IgD-negative memory B cell (primary cell): ENCODE measurements at regions not wholly inside any gene's neighbourhood (a gene's known extent, or its start where the extent isn't known, plus 50 kb on each side); places are given as distances from the start of the nearest gene placed in this dataset.

Source experiments
- H3K27ac Mint-ChIP-seq, 3 donors: one replicate each; pipeline ENCODE4 v1.8.0; 2020 to 2022; ENCODE audit warnings: mild to moderate bottlenecking in 3 of 3, mixed read lengths in 3 of 3, moderate library complexity in 1 of 3
- H3K27me3 Mint-ChIP-seq: one replicate; pipeline ENCODE4 v1.8.0; 2021; ENCODE audit warnings: mixed read lengths
- H3K36me3 Mint-ChIP-seq: one replicate; pipeline ENCODE4 v1.8.0; 2020; ENCODE audit warnings: mild to moderate bottlenecking, mixed read lengths
- H3K4me1 Mint-ChIP-seq, 3 donors: one replicate each; pipeline ENCODE4 v1.8.0; 2020 to 2022; ENCODE audit warnings: mixed read lengths in 3 of 3, mild to moderate bottlenecking in 1 of 3
- H3K4me3 Mint-ChIP-seq, 4 donors: one replicate each; pipeline ENCODE4 v1.8.0; 2020 to 2022; ENCODE audit warnings: mild to moderate bottlenecking in 4 of 4, mixed read lengths in 4 of 4, moderate library complexity in 3 of 4
- H3K9me3 Mint-ChIP-seq, 3 donors: one replicate each; pipeline ENCODE4 v1.8.0; 2020 to 2021; ENCODE audit warnings: mixed read lengths in 3 of 3, mild to moderate bottlenecking in 1 of 3

DNA sequence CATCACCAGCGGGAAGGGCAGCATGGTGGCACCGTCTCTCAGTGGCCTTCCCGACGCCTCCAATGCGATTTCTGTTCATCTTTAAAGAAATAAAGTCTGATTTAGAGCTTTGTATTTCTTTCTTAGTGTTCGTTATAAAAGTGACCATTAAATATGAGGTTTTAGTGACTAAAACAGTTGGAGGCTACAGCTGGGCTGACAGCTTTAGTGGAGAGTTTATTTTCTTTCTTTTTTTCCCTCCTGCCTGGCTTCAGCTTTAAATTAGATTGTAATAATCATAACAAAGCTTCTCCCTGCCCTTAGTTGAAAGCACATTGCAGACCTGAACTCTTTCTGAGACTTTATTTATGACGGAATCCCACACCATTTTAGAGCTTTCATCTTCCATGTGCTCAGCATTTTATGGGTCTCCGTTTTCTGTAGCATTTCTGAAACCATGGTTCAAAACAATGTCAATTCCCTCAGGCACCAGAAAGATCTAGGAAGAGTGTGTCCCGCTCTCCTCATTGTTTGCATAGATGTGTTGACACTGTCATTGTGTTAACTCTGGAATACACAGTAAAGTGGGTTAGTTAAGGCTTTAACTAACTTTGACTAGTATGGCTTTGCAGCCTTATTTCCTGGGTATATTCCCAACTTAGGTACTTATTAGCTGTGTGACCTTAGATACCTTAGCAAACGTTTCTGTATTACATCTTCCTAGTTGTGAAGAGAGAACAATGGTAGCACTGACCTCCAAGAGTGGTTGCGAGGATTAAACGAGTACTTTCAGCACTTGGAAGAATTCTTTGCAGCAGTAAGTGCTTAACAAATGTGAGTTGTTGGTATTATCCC is 97.4 kb upstream of the PGRMC2 start:
- Mint-ChIP-seq H3K27me3 (peaks cover 3% of the 10 kb centered on the region), H3K36me3 (no peaks in the 10 kb centered on the region), H3K9me3 (no peaks in the 10 kb centered on the region), H3K4me3 (no peak overlapping the region), H3K4me1 (peaks cover 0 to 3% (median 2%) of the 10 kb centered on the region in 3 donors), H3K27ac (no peak overlapping the region)

DNA sequence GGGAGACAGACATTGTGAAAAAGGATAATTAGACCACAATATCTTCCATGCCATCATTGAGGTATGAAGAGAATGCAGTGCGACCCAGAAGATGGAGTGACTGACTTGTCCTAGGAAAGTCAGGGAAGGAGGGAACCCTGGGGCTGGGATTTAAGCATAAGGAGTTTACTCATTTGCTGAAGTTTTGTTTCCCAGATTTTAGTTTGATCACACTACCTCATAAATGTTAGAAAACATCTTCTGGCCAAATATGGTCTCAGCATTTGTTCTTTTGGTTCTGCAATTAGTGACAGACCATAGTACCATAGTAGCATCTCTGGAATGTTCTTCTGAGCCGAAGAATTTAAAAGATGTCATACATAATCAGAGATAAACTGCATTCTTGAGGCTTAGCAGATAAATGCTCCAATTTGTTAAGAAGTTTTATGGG is 96.5 kb upstream of the PGRMC2 start:
- H3K4me1 Mint-ChIP-seq, result peaks cover 0 to 3% (median 2%) of the 10 kb centered on the region in 3 donors
- H3K4me3 Mint-ChIP-seq, result no peak overlapping the region
- H3K27me3 Mint-ChIP-seq, result no peaks in the 10 kb centered on the region
- H3K27ac Mint-ChIP-seq, result no peak overlapping the region
- H3K36me3 Mint-ChIP-seq, result no peaks in the 10 kb centered on the region
- H3K9me3 Mint-ChIP-seq, result no peaks in the 10 kb centered on the region

DNA sequence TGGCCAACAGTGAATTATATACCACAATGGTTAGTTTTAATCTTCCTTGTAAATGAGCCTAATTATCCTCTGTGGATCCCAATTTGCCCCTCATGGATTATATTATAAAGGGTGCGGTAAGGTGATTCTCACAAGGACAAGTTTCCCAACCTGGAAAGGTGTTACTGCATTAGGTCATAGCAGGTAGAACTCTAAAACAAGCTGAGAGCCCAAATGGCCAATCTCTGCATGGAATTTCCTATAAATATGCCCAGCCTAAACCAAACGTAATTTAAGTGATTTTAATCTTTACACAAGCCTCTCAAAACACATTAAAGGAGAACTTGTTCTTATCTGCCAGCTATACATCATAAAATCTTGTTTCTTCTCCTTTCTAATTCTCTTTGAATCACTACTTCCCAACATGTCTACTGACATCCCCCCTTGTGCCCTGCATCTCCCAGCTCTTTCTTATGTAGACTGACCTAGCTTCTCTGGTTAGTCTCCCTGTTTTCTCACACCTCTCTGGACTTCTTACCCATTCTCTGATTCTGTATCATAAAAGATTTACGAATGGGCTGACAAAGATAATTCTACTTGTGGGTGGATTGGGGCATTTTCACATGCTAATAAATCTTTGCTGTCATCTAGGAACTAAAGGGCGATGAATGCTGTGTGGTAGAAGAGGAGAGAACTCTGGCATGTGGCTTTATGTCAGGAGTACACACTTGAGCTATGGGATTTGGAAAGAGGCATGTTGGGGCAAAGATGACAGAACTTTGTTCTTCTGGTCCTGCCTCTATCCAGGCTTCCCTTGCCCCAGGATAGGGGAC is 94.3 kb upstream of the PGRMC2 start:
- Mint-ChIP-seq H3K9me3 (peaks cover 0 to 5% (median 4%) of the 10 kb centered on the region in 3 donors), H3K4me3 (no peak overlapping the region), H3K36me3 (no peaks in the 10 kb centered on the region), H3K27me3 (no peaks in the 10 kb centered on the region), H3K27ac (peak overlapping the region in 1 of 3 donors; percentile 33), H3K4me1 (peaks cover 0 to 3% (median 2%) of the 10 kb centered on the region in 3 donors)

DNA sequence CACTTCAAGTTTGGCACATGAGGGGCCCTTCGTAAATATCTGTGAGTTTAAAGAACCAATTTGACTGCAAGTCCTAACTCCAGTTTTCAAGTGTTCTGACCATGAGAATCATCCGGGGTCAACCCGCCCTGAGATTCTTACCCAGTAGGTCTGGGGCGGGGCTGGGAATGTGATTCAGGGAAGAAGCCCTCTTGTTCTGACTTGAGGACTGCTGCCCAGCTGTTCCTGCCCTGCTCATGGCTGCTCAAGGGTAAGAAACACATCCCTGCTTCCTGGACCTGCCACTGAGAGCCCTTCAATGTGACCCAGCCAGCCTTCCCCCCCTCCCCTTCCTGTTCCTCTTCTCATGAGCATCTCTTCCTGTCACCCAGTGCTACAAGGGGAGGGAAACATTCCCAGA is 92.7 kb upstream of the PGRMC2 start:
- Mint-ChIP-seq H3K27ac (no peak overlapping the region), H3K36me3 (peaks cover 6% of the 10 kb centered on the region), H3K4me1 (peaks cover 0 to 3% (median 2%) of the 10 kb centered on the region in 3 donors), H3K4me3 (no peak overlapping the region), H3K9me3 (peaks cover 1 to 14% (median 12%) of the 10 kb centered on the region in 3 donors), H3K27me3 (no peaks in the 10 kb centered on the region)

DNA sequence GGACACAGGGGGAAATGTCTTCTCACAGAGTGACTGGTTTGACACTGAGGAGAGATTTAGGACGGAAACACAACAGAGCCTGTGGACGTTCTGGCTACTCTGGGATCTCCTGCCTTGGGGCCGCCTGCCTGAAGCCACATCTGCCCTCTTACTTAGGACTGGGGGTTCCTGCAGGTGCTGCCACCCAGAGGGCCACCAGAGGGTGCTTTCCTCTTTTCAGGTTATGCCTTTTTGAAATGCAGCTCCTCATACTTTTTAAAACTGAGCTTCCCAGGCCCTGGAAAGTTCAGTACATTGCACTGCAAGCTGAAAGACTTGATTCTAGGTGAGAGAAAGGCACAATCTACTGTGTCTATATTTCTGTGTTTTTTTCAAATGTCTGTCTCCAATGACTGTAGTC is 92.2 kb upstream of the PGRMC2 start:
- peaks cover 0 to 3% (median 2%) of the 10 kb centered on the region in 3 donors for H3K4me1 Mint-ChIP-seq
- peaks cover 1 to 14% (median 14%) of the 10 kb centered on the region in 3 donors for H3K9me3 Mint-ChIP-seq
- peaks cover 6% of the 10 kb centered on the region for H3K36me3 Mint-ChIP-seq
- H3K27ac Mint-ChIP-seq, result no peak overlapping the region
- H3K4me3 Mint-ChIP-seq, result no peak overlapping the region
- H3K27me3 Mint-ChIP-seq, result no peaks in the 10 kb centered on the region

DNA sequence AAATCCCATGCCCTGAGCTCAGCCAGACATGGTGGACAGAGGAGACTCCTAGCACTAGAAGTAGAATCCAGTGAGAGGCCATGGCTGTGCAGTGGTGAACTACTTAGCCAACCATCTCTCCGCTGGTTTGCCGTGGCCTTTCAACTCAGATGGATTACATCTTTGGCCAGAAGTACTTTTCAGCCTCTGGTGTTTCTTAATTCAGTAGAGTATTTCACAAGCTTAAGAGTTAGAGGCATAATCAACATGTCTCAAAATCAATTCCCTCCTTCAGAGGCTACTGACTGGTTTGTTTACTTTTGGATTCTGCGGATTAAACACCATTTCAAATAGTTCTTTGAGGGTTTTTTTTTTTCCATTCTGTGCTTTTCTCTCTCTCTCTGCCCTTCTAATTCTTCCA is 91.1 kb upstream of the PGRMC2 start:
- Mint-ChIP-seq H3K27ac (no peak overlapping the region), H3K4me1 (peaks cover 0 to 3% (median 2%) of the 10 kb centered on the region in 3 donors), H3K4me3 (no peak overlapping the region), H3K9me3 (peaks cover 1 to 14% (median 14%) of the 10 kb centered on the region in 3 donors), H3K27me3 (no peaks in the 10 kb centered on the region), H3K36me3 (peaks cover 6% of the 10 kb centered on the region)

DNA sequence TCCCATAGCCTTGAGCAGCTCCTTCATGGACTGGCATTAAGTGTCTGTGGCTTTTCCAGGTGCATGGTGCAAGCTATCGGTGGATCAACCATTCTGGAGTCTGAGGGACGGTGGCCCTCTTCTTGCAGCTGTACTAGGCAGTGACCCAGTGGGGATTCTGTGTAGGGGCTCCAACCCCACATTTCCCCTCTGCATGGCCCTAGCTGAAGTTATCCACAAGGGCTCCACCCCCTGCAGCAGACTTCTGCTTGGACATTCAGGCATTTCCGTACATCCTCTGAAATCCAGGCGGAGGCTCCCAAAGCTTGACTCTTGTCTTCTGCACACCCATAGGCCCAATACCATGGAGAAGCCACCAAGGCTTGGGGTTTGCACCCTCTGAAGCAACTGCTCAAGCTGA is 89.3 kb upstream of the PGRMC2 start:
- H3K27ac Mint-ChIP-seq, result no peak overlapping the region
- H3K4me1 Mint-ChIP-seq, result peaks cover 0 to 3% (median 2%) of the 10 kb centered on the region in 3 donors
- H3K9me3 Mint-ChIP-seq, result peaks cover 1 to 14% (median 14%) of the 10 kb centered on the region in 3 donors
- H3K27me3 Mint-ChIP-seq, result no peaks in the 10 kb centered on the region
- H3K36me3 Mint-ChIP-seq, result peaks cover 6% of the 10 kb centered on the region
- no peak overlapping the region for H3K4me3 Mint-ChIP-seq

DNA sequence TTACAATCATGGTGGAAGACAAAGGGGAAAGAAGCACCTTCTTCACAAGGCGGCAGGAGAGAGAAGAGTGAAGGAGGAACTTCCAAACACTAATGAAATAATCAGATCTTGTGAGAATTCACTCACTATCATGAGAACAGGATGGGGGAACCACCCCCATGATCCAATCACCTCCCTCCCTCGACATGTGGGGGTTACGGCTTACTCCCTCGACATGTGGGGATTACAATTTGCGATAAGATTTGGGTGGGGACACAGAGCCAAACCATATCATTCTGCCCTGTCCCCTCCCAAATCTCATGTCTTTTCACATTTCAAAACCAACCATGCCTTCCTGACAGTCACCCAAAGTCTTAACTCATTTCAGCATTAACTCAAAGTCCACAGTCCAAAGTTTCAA is 88.7 kb upstream of the PGRMC2 start:
- Mint-ChIP-seq H3K4me3 (no peak overlapping the region), H3K27ac (no peak overlapping the region), H3K9me3 (peaks cover 1 to 14% (median 14%) of the 10 kb centered on the region in 3 donors), H3K27me3 (no peaks in the 10 kb centered on the region), H3K4me1 (peaks cover 0 to 3% (median 2%) of the 10 kb centered on the region in 3 donors), H3K36me3 (peaks cover 6% of the 10 kb centered on the region)

DNA sequence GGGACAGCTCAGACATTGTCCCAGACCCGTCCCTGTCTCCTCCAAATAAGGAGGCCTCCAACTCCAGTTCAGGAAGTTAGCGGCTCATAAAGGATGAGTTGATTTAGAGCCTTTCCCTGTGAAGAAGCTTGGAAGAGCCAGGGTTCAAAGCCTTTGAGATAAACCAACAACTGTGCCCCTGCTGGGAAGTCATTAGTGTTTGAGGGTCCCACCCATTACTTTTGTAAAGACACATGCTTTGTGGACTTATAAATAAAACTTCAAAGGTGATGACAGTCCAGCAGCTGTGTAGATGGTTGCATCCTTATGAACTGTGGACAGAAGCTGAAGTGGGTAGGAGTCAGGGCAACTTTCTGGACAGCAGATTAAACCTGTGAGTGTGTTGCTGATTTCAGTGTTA is 86.0 kb upstream of the PGRMC2 start:
- Mint-ChIP-seq H3K4me1 (no peaks in the 10 kb centered on the region), H3K27me3 (no peaks in the 10 kb centered on the region), H3K36me3 (peaks cover 6% of the 10 kb centered on the region), H3K27ac (no peak overlapping the region), H3K4me3 (no peak overlapping the region), H3K9me3 (peaks cover 3 to 14% (median 12%) of the 10 kb centered on the region in 3 donors)

DNA sequence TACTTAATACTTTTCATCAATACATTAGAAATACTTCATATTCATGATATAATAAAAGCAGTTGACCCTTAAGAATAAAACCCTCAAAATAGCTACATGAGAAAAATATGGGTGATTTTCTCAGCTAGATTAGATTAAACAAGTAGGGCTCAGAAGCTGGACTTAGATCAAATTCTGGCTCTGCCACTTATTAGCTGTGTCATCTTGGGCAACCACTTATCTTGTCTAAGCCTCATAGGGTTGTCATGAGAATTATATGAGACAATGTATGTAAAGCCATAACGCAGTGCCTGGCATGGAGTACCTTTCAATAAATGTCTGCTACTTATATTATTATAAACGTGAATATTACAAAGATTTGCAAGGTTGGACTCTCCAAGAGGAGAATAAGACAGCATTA is 84.3 kb upstream of the PGRMC2 start:
- H3K27me3 Mint-ChIP-seq, result no peaks in the 10 kb centered on the region
- peaks cover 3 to 9% (median 9%) of the 10 kb centered on the region in 3 donors for H3K9me3 Mint-ChIP-seq
- no peak overlapping the region for H3K4me3 Mint-ChIP-seq
- no peaks in the 10 kb centered on the region for H3K4me1 Mint-ChIP-seq
- peaks cover 8% of the 10 kb centered on the region for H3K36me3 Mint-ChIP-seq
- H3K27ac Mint-ChIP-seq, result no peak overlapping the region

DNA sequence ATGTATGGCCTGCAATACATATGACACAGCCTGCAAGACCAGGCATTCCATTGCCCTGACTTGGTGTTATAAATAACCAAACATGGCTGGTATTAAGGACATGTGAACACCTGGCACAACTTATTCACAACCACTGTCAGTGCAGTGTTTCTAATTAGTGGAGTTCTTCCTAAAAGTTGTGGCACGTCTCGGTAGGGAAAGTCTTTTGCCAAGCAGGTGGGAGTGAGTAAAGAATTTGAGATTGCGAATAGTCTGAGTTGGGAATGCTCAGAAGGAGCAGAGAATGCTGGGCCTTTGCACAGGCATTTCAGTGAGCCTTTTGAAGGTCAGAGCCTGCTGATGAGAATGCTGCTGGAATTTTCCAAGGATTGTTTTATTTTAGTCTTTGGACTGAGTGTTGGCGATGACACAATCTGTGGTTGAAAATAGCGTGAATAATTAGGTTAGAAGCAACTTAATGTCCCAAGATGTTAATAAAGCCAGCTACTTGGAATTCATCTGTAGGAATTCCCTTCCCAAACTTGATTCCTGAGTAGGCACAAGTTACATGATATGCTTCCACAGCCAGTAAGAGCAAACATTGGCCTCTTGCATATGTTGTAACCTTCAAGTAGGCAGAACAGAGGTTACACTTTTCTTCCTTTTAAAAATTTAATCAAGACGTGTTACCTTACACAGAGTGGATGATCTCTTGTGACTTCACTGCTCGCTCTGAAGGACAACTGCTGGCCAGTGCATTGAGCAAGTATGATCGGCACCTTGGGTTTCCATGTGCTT is 83.6 kb upstream of the PGRMC2 start:
- Mint-ChIP-seq H3K36me3 (peaks cover 7% of the 10 kb centered on the region), H3K9me3 (peaks cover 3 to 4% (median 4%) of the 10 kb centered on the region in 3 donors), H3K4me1 (no peaks in the 10 kb centered on the region), H3K27me3 (no peaks in the 10 kb centered on the region), H3K27ac (no peak overlapping the region), H3K4me3 (no peak overlapping the region)

DNA sequence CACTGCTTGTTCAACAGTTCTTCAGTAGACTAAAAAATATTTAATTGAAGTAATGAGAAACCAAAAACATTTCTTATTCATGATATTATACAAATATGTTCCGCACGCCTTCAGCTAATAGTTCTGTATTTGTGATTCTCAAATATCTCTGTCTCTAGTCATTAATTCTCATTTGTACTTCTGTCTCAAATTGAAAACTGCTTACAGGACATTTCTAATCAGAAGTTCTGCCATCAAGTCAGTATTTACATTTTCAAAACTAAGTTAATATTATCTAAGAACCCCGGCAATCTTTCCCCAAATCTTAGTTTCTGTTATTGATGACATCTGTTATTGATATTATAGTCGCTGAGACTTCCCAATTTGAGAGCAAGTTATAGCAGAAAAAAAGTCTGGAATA is 78.6 kb upstream of the PGRMC2 start:
- H3K9me3 Mint-ChIP-seq, result peaks cover 0 to 1% (median 0%) of the 10 kb centered on the region in 3 donors
- no peaks in the 10 kb centered on the region for H3K27me3 Mint-ChIP-seq
- H3K4me3 Mint-ChIP-seq, result no peak overlapping the region
- H3K4me1 Mint-ChIP-seq, result no peaks in the 10 kb centered on the region
- no peak overlapping the region for H3K27ac Mint-ChIP-seq
- peaks cover 3% of the 10 kb centered on the region for H3K36me3 Mint-ChIP-seq

DNA sequence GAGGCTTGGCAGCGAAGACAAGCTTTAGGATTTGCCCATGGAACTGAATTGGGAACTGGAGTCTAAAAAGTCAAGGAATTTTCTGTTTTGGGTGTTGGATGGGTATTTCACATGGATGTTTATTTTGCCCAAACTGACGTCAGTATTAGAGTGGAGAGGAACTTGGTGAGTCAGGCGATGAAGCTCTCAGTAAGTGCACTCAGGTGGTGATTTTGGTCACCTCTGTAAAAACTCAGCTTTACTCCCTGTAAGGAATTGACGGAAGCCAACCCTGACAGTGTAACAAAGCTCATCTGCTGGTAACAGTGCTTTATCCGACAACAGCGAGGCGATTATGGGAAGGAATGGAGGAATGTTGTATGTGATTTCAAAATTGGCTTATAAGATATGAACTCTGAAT is 77.0 kb upstream of the PGRMC2 start:
- Mint-ChIP-seq H3K4me3 (no peak overlapping the region), H3K9me3 (no peaks in the 10 kb centered on the region), H3K4me1 (no peaks in the 10 kb centered on the region), H3K36me3 (peaks cover 3% of the 10 kb centered on the region), H3K27me3 (no peaks in the 10 kb centered on the region), H3K27ac (no peak overlapping the region)

DNA sequence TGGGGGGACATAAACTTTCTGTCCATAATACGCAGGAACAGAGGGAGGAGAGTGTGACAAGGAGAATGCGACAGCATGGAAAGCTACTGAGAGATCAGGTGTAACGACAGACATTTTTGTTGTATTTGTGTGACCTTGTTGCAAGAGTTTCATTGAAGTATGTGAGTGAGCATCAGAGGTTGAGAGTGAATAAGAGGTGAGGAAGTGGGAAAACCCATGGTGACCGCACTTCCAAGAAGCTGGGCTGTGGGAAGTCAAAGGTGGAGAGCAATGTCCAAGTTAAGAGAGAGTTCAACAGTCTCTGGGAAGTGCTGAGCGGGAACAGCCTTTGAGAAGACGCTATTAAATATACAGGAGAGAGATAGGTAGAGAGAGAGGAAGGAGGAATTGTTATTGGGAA is 76.4 kb upstream of the PGRMC2 start:
- H3K4me1 Mint-ChIP-seq, result no peaks in the 10 kb centered on the region
- no peak overlapping the region for H3K4me3 Mint-ChIP-seq
- H3K27me3 Mint-ChIP-seq, result no peaks in the 10 kb centered on the region
- H3K9me3 Mint-ChIP-seq, result no peaks in the 10 kb centered on the region
- no peak overlapping the region for H3K27ac Mint-ChIP-seq
- peaks cover 3% of the 10 kb centered on the region for H3K36me3 Mint-ChIP-seq

DNA sequence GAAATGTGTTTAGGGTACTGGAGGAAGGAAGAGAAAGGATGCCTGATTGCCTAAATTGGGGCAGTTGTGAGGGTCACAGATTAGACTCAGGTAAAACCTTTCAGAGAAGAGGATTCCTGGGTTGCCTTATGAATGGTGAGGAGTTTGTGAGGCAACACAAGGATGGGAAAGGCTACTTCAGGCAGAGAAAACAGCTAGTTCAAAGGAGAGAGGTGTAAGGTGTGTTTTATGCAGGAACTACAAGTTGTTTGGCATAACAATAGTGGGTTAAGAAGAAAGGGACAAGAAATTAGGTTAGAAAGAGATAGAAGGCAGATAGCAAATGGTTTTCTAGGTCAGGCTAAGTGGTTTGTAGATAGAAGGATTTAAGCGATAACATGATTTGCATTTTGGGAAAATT is 75.1 kb upstream of the PGRMC2 start:
- no peaks in the 10 kb centered on the region for H3K4me1 Mint-ChIP-seq
- no peak overlapping the region for H3K27ac Mint-ChIP-seq
- H3K27me3 Mint-ChIP-seq, result no peaks in the 10 kb centered on the region
- no peaks in the 10 kb centered on the region for H3K9me3 Mint-ChIP-seq
- peaks cover 3% of the 10 kb centered on the region for H3K36me3 Mint-ChIP-seq
- H3K4me3 Mint-ChIP-seq, result no peak overlapping the region
